ENCODE measurements at regions not wholly inside any gene's neighbourhood (a gene's known extent, or its start where the extent isn't known, plus 50 kb on each side); places are given as distances from the start of the nearest gene placed in this dataset.

DNA sequence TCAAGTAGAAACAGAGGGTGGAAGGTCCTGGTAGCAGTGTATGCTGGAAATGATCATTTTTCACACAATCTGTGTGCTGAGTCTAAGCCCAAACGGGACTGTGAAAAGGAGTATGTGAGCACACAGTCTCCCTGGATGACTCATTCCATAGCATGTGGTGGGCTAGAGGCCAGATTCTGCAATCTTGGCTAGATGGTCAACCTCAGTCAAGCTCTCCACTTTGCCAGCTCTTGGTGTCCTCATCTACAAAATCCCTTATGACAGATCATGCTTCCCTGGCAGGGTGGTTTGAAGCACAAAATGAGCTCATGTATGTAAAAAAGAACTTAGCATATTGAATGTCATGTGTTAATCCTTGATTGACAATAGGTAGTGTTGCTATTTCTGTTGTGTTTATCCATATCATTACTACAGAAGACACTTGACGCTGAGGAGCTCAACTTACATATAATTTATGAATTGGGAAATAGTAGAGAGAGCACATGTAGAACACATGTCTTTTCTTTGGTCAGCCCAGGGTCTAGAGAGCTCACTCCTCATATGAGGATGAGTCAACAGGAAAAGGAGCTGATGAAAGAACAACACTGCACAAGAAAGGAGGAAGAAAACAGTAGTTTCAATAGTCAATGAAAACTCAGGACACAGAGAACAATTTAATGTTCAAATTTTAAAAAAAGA, 517.5 kb downstream of the BCL11B start:
- no peak for DNase-seq

GRCh38 chr14:98756749-98757148, 515.2 kb downstream of the BCL11B start:
- DNase-seq = no peak

GRCh38 chr14:98758440-98758839, 513.6 kb downstream of the BCL11B start:
- no peak for DNase-seq

DNA sequence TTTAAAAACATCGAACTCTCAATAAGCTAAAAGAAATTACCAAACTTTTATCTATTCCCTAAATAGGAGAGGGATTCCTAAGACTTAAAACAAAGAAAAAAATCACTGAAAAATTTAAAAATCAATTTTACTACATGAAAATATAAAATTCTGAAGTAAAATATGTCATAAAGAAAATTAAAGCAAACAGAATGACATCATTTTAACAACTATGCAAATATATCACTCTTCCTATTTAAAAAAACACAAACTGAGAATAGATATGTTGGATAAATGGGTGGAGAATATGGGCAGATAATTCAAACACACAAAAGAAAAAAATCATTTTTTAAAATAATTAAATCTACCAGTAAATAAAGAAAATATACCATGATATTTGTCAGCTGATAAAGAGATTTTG, 510.0 kb downstream of the BCL11B start:
- no peak for DNase-seq

DNA sequence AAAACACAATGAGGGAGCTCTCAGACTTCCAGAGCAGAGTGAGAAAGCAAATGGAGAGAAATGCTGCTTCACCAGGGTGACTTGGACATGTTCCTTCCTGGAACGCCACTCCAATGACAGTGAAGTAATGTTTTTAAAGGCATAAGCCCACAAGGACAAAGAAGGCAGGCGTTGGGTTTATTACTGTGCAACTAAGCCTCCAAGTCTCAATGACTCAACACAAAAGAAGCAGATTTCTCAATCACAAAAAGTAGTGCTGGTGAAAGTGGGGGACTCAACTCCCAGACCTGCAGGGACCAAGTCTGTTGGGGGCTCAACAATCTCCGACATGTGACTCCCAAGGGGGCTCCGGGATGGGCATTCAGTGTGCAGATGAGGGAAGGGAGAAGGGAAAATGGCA, 505.2 kb downstream of the BCL11B start:
- DNase-seq = no peak

DNA sequence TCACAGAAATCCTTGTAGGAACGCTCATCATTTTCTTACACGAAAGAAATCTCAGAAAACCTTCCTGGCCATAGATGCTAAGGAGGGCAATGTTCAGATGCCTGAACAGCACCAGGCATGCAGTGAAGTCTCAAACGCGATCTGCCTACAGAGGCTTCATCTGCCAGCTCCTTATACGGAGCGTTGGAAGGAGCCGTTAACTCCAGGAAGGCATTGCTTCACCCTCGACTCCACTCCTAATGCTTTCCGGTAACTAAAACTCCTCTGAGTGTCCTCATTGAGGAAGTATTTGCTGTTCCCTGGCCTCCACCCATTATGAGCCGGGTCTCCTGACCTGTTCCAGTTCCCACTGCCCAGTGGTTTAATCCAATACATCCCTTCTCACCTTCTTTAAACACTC, 502.7 kb downstream of the BCL11B start:
- no peak for DNase-seq

DNA sequence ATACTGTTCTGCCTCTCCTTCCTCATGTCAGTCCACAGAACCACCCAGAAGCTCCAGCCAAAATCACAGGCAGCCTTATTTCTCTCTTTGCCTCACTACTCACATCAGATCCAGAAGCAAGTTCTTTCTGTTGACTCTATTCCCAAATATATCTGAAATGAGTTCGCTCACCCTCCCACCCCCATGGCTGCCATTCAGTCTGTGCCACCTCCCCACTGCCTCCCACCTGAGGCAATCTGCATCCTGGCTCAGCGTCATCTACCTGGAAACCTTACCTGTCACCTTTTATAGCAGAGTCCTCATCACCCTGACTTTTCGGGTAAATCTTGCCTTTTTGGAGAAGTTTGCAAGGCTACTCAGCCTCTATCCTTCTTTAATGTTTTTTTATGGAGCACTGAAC, 501.8 kb downstream of the BCL11B start:
- no peak for DNase-seq

DNA sequence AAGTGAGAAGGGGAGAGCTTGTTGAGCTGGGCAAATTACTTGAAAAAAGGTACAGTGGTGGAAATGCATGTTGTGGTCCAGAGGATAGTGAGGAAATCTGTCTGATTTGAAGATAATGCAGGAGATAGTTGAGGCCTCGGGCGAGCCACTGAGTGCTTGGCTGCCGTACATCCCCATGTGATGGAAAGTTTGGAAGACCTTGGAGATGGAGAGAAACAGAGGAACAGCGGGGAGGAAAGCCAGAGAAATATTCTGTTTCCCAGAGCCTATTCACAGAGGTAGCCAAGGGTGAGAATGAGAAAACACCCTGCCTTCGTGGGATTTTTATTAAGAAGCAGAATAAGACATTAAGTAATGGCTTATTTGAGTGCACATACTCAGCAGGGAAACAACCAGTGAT, 498.2 kb downstream of the BCL11B start:
- DNase-seq = no peak

- no peak for DNase-seq
Measured at GRCh38 chr14:98775892-98776291, 496.1 kb downstream of the BCL11B start.

DNA sequence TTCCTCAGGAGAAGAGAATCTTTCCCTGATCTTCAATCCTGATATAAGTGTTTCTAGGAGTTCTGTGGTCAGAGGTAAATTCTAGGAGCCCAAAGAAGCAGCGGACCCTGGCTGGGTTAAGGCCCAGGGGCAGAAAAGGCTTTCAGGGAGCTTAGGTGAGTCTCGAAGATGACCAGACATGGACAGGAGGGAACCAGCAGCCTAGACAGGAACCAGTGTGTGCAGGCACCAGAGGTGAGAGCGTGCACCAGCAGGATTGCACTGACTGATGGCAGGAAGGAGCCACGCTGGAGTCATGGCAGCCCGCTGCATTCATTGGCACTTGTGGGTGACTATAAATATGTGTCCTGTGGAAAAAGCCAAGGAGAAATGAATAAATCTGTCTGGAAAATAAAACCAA, 489.9 kb downstream of the BCL11B start:
- no peak for DNase-seq

DNA sequence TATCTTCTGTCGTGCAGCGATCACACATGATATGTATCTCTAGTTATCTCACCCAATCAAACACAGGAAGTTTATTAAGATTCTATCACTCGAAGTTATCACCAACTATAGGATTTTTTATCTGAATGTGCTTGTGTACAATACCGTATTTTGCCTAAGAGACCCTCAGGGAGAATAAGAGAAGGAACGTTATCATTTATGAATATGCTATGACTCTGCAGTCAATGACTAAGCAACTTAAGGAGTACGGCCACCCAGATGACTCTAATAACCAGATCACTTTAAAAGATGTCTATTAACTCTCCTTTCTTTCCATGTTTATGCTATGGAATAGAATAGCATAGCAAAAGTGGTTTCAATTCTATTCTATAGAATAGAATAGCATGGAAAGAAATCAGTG, 486.4 kb downstream of the BCL11B start:
- DNase-seq = no peak

- peak in 1 of 2 experiments; percentile 32 for DNase-seq
Measured at GRCh38 chr14:98786456-98786855, 485.5 kb downstream of the BCL11B start.

GRCh38 chr14:98791661-98792060, 480.3 kb downstream of the BCL11B start:
- DNase-seq = no peak

DNA sequence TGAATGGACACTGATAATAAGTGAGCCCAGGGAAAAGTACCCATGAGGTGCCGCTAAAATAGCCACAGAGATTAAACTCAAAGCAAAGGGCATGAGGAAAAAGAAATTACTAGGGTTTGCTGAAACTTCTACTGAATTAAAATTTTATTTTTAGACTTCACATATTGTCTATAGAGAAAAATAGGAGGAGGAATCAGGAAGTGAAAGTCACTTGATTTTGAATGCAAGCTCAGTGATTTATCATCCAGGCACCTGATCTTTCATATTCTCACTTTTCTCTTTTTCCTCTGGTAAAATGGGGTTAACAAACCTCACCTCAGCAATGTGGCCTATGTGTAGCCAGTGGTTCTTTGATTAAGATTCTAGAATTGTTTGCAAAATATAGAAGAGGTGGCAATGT, 479.8 kb downstream of the BCL11B start:
- DNase-seq = no peak

DNA sequence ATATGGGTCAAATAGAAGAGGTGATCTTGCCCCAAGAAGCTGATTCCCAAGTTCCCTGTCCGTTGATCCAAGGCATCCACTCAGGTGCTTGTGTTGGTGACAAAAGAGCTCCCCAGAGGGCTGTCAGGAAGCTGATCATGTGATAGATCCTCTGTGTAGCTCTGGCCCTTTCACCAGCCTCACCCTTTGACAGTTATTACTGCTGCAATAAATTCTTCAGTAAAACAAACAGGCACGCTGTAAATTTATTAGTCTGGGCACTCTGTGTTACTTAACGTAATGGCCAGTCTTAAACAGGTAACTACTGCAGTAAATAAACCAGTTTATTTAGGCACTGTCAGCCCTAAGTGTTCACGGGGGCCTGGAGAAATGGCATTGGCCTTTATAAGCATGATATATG, 473.9 kb downstream of the BCL11B start:
- peak; percentile 83 to 85 for DNase-seq

DNA sequence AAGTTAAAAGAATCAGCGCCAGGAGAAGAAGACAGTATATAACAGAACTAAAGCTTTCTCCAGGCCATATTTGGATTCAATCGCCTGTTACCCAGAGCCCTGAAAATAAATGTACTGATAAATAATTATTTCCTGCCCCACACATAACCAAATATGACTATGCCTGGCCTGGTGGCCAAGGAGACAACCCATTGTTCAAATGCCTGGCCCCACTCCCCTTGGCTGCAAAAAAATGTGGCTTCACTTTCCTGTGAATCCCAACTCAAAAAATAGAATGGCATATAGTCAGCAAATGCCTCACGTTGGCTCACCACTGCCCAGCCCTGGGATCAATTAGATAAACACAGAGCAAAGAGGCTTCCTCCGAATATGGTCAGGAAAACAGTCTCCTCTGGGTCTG, 472.1 kb downstream of the BCL11B start:
- DNase-seq = no peak

GRCh38 chr14:98802044-98802443, 470.0 kb downstream of the BCL11B start:
- DNase-seq = no peak

DNA sequence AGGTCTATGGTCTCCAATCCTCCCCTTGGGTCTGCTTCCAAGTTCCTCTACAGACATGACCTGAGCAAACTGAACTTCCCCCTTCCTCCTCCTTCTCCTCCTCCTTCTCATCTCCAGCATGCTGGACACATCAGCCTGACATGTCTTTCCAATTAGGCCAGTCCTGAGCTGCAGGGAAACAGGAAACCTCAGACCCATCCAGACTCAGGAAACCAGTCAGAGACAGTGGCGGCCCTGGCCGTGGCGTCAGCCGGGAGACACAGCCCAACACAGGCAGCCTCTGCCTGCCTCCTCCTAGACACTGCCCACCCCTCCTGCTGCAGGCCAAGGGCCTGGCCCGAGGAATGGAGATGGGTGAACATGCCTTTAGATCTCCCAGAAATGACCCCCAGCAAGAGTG, 468.8 kb downstream of the BCL11B start:
- DNase-seq = no peak

DNA sequence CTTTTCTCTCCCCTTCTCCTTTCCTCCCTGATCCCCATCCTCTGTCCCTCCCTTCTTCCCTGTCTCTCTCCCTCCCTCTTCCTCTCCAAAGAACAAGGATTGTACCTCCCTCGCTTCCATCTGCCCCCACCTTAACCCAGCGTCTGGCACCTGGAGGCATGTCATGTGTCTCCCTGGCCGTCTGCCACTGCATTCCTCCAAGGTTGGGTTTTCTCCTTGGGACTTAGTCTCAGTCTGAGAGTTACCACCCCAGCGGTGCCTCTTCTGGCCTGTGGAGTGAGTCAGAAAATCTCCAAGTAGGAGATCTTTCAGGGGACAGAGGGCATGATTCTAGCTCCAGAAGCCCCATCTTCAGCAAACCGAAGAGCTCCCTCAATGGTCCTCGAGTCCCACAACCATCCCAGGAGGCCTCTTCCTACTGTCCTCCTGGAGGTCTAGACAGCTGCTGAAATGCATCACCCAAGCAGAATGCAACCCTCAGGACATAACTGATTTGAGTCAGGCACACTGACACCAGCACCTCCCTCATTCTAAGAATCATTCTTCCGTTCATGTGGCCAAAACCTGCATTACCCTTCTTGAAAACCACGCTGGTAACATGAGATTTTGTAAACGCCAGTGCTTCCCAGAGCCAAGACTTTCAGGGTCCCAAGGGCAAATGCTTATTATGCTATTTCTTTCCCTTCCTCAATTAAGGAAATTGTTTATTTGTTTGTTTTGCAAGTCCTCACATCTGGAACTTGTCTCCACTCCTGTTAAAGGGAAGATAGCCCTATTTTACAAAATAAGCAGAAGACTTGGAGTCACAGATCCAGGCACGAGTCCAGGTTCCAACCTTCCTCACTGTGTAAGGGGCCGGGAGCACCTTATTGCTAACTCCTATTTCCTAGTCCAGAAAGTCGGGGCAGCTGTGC, 463.2 kb downstream of the BCL11B start:
- DNase-seq = no peak

- DNase-seq = no peak
Measured at GRCh38 chr14:98816195-98816594, 455.8 kb downstream of the BCL11B start.

- no peak for DNase-seq
Measured at GRCh38 chr14:98816720-98817119, 455.3 kb downstream of the BCL11B start.

GRCh38 chr14:98819132-98819866, 452.7 kb downstream of the BCL11B start:
- no peak for DNase-seq

- DNase-seq = no peak
Measured at GRCh38 chr14:98819867-98820206, 452.2 kb downstream of the BCL11B start.

GRCh38 chr14:98822917-98823316, 449.1 kb downstream of the BCL11B start:
- no peak for DNase-seq
